ENCODE measurements at regions not wholly inside any gene's neighbourhood (a gene's known extent, or its start where the extent isn't known, plus 50 kb on each side); places are given as distances from the start of the nearest gene placed in this dataset.

- no TSS peak for BruUV-seq (replicated peaks)
- no peak for DNase-seq (ENCODE audit: low read depth, low spot score)
- Histone ChIP-seq H3K9ac (ENCODE audit: low read length) (no peak overlapping the region), H3K4me2 (ENCODE audit: low read length) (no peak overlapping the region), H2AFZ (ENCODE audit: low read depth, low read length, poor library complexity, severe bottlenecking) (no peak overlapping the region), H3K9me3 (ENCODE audit: control insufficient read depth in 1 of 2, insufficient read depth in 1 of 2, low read depth in 1 of 2, low read length in 2 of 2) (no peaks in the 10 kb centered on the region), H3K4me1 (ENCODE audit: control insufficient read depth in 1 of 2, insufficient read depth in 2 of 2, low read length in 2 of 2) (no peaks in the 10 kb centered on the region), H3K27me3 (ENCODE audit: insufficient read depth, low read length) (peaks cover 35% of the 10 kb centered on the region), H3K36me3 (ENCODE audit: control insufficient read depth in 1 of 2, insufficient read depth in 2 of 2, low read length in 2 of 2) (no peaks in the 10 kb centered on the region), H3K9me2 (ENCODE audit: insufficient read depth) (no peaks in the 10 kb centered on the region), H3K27ac (ENCODE audit: low read depth, low read length) (no peak overlapping the region), H3K79me2 (ENCODE audit: insufficient read depth, low read length) (no peaks in the 10 kb centered on the region), H3K4me3 (replicated peaks in 1 of 2; ENCODE audit: low read depth in 1 of 2, low read length in 2 of 2) (no peak overlapping the region), H4K20me1 (ENCODE audit: insufficient read depth) (no peaks in the 10 kb centered on the region)
- ATAC-seq = no peak
- ChIA-PET RAD21 (ENCODE audit: low non-redundant PET in 1 of 2, low total read pairs in 2 of 2, uncharacterized antibody in 2 of 2, unreplicated experiment in 2 of 2) (no interaction called here), CTCF (no interaction called here), POLR2A (no interaction called here)
- TF ChIP-seq SP1 (IDR thresholded peaks at IDR 0.05; ENCODE audit: low read depth) (no peak), FOSL1 (IDR thresholded peaks at IDR 0.05; ENCODE audit: low read depth) (no peak), EGR1 (IDR thresholded peaks at IDR 0.05; ENCODE audit: low read depth) (no peak), POLR2A (IDR thresholded peaks at IDR 0.05; ENCODE audit: borderline replicate concordance, extremely low read depth, insufficient read depth, insufficient read length) (no peak), POLR2AphosphoS5 (IDR thresholded peaks at IDR 0.05; ENCODE audit: low read depth, low read length) (no peak), ZNF274 (IDR thresholded peaks at IDR 0.05; ENCODE audit: low read depth, low read length) (no peak)
- intact Hi-C loops (cut with micrococcal nuclease) = no loop called here
These were observed 312.4 kb upstream of the CDH5 start for GRCh38 chr16:66054095-66054494.

GRCh38 chr16:66052745-66053144, 313.7 kb upstream of the CDH5 start:
- Histone ChIP-seq H4K20me1 (ENCODE audit: insufficient read depth) (no peaks in the 10 kb centered on the region), H3K9ac (ENCODE audit: low read length) (no peak overlapping the region), H3K4me3 (replicated peaks in 1 of 2; ENCODE audit: low read depth in 1 of 2, low read length in 2 of 2) (no peak overlapping the region), H3K4me2 (ENCODE audit: low read length) (no peak overlapping the region), H3K4me1 (ENCODE audit: control insufficient read depth in 1 of 2, insufficient read depth in 2 of 2, low read length in 2 of 2) (no peaks in the 10 kb centered on the region), H3K9me2 (ENCODE audit: insufficient read depth) (no peaks in the 10 kb centered on the region), H3K27me3 (ENCODE audit: insufficient read depth, low read length) (peaks cover 36% of the 10 kb centered on the region), H3K36me3 (ENCODE audit: control insufficient read depth in 1 of 2, insufficient read depth in 2 of 2, low read length in 2 of 2) (no peaks in the 10 kb centered on the region), H3K79me2 (ENCODE audit: insufficient read depth, low read length) (no peaks in the 10 kb centered on the region), H3K27ac (ENCODE audit: low read depth, low read length) (no peak overlapping the region), H3K9me3 (ENCODE audit: control insufficient read depth in 1 of 2, insufficient read depth in 1 of 2, low read depth in 1 of 2, low read length in 2 of 2) (no peaks in the 10 kb centered on the region), H2AFZ (ENCODE audit: low read depth, low read length, poor library complexity, severe bottlenecking) (no peak overlapping the region)
- ChIA-PET POLR2A (no interaction called here), CTCF (no interaction called here), RAD21 (ENCODE audit: low non-redundant PET in 1 of 2, low total read pairs in 2 of 2, uncharacterized antibody in 2 of 2, unreplicated experiment in 2 of 2) (no interaction called here)
- no peak for TF ChIP-seq ZBTB33 (IDR thresholded peaks at IDR 0.05; ENCODE audit: extremely low read depth, insufficient replicate concordance, low read length)
- ATAC-seq (no peak), DNase-seq (ENCODE audit: low read depth, low spot score) (no peak)
- intact Hi-C loops (cut with micrococcal nuclease) = no loop called here
- no TSS peak for BruUV-seq (replicated peaks)
